T-cell (primary cell): ENCODE measurements at regions not wholly inside any gene's neighbourhood (a gene's known extent, or its start where the extent isn't known, plus 50 kb on each side); places are given as distances from the start of the nearest gene placed in this dataset.

Experiments used
- ATAC-seq, 4 experiments: fragments of 200-7000 bp in 3 of 4; fragments of 150-1000 bp in 1 of 4; cut with Tn5 transposase; replicated peaks in 1 of 4; 1 replicate in 3 of 4; 2 replicates in 1 of 4; pipeline ENCODE4 v1.10.0; 2021; ENCODE audit warnings: moderate library complexity in 3 of 4, mild to moderate bottlenecking in 2 of 4, moderate number of reproducible peaks in 1 of 4
- CTCF ChIA-PET, 2 donors: fragments of 300-600 bp; sonication (Branson Sonifier 250); formaldehyde crosslinking; loops; one replicate each; lab custom pipeline; 2022; ENCODE audit warnings: antibody characterized with exemption in 2 of 2; lab: Charles Lee
- POLR2A ChIA-PET, 2 donors: fragments of 300-600 bp; sonication (Branson Sonifier 250); formaldehyde crosslinking; loops; one replicate each; lab custom pipeline; 2022; ENCODE audit warnings: antibody characterized with exemption in 2 of 2; lab: Charles Lee
- DNase-seq, 35 experiments: peaks; one replicate each; pipeline versions ENCODE4 v3.0.0 to v3.0.0-alpha.2; 2013 to 2023
- H3K27ac ChIP-seq: one replicate; pipeline ENCODE4 v1.5.1; 2013; ENCODE audit warnings: low read length
- H3K27me3 ChIP-seq, 2 experiments: replicated peaks in 1 of 2; 1 replicate in 1 of 2; 2 replicates in 1 of 2; pipeline versions ENCODE4 v1.6.1 to v1.7.0; 2013; ENCODE audit warnings: low read length in 1 of 2, mixed read lengths in 1 of 2; ENCODE audit not compliant: control insufficient read depth in 2 of 2, insufficient read depth in 2 of 2; ENCODE audit errors: extremely low read depth in 1 of 2
- H3K36me3 ChIP-seq, 2 donors: 1 replicate in 1 of 2; 2 replicates in 1 of 2; pipeline versions ENCODE4 v1.6.1 to v1.7.0; 2013; ENCODE audit warnings: low read length in 1 of 2; ENCODE audit not compliant: control insufficient read depth in 2 of 2, insufficient read depth in 1 of 2; ENCODE audit errors: extremely low read depth in 1 of 2
- H3K4me1 ChIP-seq, 2 experiments: 1 replicate in 1 of 2; 2 replicates in 1 of 2; pipeline versions ENCODE4 v1.6.1 to v1.7.0; 2013; ENCODE audit warnings: low read length in 2 of 2, mixed read lengths in 1 of 2; ENCODE audit not compliant: insufficient read depth in 2 of 2, control insufficient read depth in 1 of 2; ENCODE audit errors: extremely low read depth in 1 of 2
- H3K4me3 ChIP-seq, 2 donors: 1 replicate in 1 of 2; 2 replicates in 1 of 2; pipeline versions ENCODE4 v1.5.1 to v1.7.0; 2013; ENCODE audit warnings: mild to moderate bottlenecking in 2 of 2, low read length in 1 of 2, moderate library complexity in 1 of 2; ENCODE audit not compliant: control insufficient read depth in 1 of 2; ENCODE audit errors: extremely low read depth in 1 of 2
- H3K9me3 ChIP-seq: 2 replicates; pipeline ENCODE4 v1.7.0; 2013
- H3K27ac Mint-ChIP-seq, 2 donors: one replicate each; pipeline ENCODE4 v1.8.0; 2020 to 2021; ENCODE audit warnings: mild to moderate bottlenecking in 2 of 2, mixed read lengths in 2 of 2
- H3K27me3 Mint-ChIP-seq, 2 donors: one replicate each; pipeline ENCODE4 v1.8.0; 2021 to 2022; ENCODE audit warnings: mixed read lengths in 2 of 2
- H3K36me3 Mint-ChIP-seq: one replicate; pipeline ENCODE4 v1.8.0; 2021; ENCODE audit warnings: mixed read lengths
- H3K4me1 Mint-ChIP-seq, 3 donors: one replicate each; pipeline ENCODE4 v1.8.0; 2020 to 2022; ENCODE audit warnings: mixed read lengths in 3 of 3, mild to moderate bottlenecking in 1 of 3
- H3K4me3 Mint-ChIP-seq, 3 donors: one replicate each; pipeline ENCODE4 v1.8.0; 2020 to 2022; ENCODE audit warnings: mild to moderate bottlenecking in 3 of 3, mixed read lengths in 3 of 3, moderate library complexity in 3 of 3
- H3K9me3 Mint-ChIP-seq, 3 donors: one replicate each; pipeline ENCODE4 v1.8.0; 2020 to 2022; ENCODE audit warnings: mixed read lengths in 3 of 3
- WGBS: methylation state at CpG from one replicate; pipeline ENCODE4 v1.1.5; 2013; ENCODE audit warnings: missing lambda C conversion rate; ENCODE audit not compliant: insufficient coverage; 5-methylcytosine and 5-hydroxymethylcytosine counted together

DNA sequence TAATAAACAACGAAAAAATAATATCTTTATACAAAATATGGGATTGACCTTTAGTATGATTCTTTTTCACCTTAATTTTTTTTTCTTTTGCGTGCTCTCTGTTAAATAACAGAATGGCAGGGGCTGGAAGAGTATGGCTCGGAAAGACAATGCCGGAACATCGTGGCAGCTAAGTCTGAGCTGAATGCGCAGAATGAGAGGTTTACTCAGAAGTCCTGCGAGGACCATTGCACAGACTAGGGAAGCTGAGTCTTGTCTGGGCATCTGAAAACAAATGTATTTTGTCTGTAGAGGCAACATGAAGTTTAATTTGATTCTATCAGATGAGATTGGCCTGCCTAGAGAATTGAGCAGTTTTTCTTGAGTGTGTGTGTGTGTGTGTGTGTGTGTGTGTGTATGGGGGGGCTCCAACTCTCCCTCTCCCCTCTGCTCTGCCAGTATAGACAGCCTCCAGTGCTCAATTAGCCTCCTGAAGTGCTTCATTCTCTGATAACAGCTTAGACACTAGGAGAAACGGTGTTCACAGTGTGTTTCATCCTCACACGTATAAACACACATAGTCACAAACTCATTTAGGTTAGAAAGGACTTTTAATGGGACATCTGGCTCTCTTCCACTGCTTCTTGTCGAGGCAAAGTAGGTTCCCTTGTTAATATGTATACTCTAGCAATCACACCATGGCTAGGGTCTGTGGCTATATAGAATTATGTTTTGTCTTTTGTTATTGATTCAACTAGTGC, 244.3 kb upstream of the SORL1-AS1 start:
- Mint-ChIP-seq H3K4me3 (no peak overlapping the region), H3K27ac (no peak overlapping the region), H3K9me3 (no peaks in the 10 kb centered on the region), H3K27me3 (peaks cover 8 to 16% of the 10 kb centered on the region in 2 donors), H3K36me3 (no peaks in the 10 kb centered on the region), H3K4me1 (no peaks in the 10 kb centered on the region)
- no peaks in the 10 kb centered on the region for H3K27me3 ChIP-seq
- DNase-seq = no peak
- ATAC-seq = no peak
- H3K36me3 ChIP-seq = no peaks in the 10 kb centered on the region
- H3K9me3 ChIP-seq = no peaks in the 10 kb centered on the region
- WGBS = 94% methylated on average over 5 of the region's 10 CpGs
- H3K27ac ChIP-seq = no peak overlapping the region
- no peak overlapping the region for H3K4me3 ChIP-seq
- ChIA-PET CTCF (no interaction called here), POLR2A (no interaction called here)
- H3K4me1 ChIP-seq = no peaks in the 10 kb centered on the region

DNA sequence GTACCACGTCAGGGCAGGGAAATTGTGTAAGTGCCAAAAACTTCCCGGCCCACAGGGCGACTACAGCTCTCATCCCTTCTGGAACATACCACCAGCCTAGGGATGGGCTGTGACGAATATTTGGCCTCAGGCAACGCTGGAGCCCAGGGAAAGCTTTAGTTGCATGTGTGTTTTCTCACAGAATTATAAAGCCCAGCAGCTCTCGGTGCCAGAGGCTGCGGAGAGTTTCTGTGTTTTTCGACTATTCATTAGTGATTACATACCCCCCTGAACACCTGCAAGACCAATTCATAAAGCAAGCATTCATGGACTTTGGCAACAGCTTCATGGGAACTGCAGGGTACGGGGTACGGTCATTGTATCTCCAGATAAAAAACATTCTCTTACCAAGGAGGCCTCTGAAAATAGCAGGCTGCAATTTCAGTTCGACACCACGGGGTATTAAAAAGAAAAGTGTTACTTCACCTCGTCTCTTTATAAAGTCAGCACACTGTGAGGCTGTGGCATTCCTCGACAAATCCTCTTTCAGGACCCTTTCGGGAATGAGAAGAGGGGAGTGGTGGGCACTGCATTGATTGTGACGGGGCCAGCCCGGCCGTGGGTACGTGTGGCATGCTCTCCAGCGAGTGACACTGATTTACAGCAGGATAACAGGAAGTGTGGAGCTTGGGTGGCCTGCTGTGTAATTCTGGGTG, 243.6 kb upstream of the SORL1-AS1 start:
- Mint-ChIP-seq H3K9me3 (no peaks in the 10 kb centered on the region), H3K36me3 (no peaks in the 10 kb centered on the region), H3K27ac (no peak overlapping the region), H3K27me3 (peaks cover 5 to 17% of the 10 kb centered on the region in 2 donors), H3K4me1 (no peaks in the 10 kb centered on the region), H3K4me3 (no peak overlapping the region)
- no peaks in the 10 kb centered on the region for H3K9me3 ChIP-seq
- H3K4me3 ChIP-seq = no peak overlapping the region
- POLR2A ChIA-PET = no interaction called here
- CTCF ChIA-PET = no interaction called here
- H3K27me3 ChIP-seq = no peaks in the 10 kb centered on the region
- ATAC-seq = no peak
- no peak overlapping the region for H3K27ac ChIP-seq
- no peaks in the 10 kb centered on the region for H3K4me1 ChIP-seq
- H3K36me3 ChIP-seq = no peaks in the 10 kb centered on the region
- 80% methylated on average over 5 of the region's 20 CpGs for WGBS
- DNase-seq = no peak

DNA sequence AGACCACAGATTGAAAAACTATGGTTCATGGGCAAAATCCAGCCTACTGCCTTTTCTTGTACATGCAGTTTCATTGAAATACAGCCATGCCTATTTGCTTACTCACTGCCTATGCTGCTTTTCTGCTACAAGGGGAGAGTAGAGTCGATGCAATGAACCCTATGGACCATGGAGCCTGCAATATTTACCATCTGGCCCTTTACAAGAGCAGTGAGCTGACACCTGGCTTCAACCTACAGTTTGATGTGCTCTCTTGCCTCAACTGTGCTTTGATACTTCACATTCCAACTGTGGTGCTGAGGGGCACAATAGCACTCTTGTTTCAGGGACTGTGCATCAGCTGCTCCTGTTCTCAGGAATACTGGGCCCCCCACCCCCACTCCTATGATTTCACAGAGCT, 239.5 kb upstream of the SORL1-AS1 start:
- no peaks in the 10 kb centered on the region for H3K9me3 ChIP-seq

DNA sequence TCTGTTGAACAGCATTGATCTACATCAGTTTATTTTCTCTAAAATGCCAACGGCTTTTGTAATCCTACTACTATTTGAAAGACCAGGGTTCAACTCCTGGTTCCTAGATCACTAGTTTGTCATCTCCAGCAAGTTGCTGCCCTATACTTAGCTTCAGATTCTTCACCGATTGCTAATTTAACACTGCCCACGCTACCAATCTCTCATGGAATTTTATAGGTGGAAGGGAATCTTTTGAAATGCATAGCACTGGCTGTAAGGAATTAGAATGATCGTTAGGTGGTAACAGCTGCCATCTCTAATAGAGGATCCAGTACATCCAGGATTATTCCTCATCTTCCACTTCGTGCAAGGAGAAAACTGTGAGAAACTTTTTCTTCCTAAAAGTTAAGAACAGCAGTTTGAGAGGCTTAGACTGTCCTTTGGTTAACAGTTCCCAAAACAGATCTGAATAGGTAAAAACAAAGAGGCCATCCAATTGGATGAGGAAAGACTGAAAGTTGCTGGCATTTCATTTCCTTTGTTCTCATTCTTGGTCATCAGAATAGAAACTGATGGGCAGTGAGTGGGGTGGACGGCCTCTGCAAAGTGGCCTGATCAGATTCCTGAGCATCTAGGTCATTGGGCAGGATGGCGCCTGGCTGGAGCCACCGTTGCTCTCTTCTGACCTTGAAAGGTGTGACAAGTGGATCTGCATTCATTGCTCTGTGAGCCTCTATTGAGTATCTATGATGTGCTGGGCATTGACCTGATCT, 236.3 kb upstream of the SORL1-AS1 start:
- Mint-ChIP-seq H3K27ac (no peak overlapping the region), H3K9me3 (peaks cover 0 to 3% (median 0%) of the 10 kb centered on the region in 3 donors), H3K4me1 (no peaks in the 10 kb centered on the region), H3K36me3 (no peaks in the 10 kb centered on the region), H3K4me3 (no peak overlapping the region), H3K27me3 (peaks cover 3 to 30% of the 10 kb centered on the region in 2 donors)
- no peaks in the 10 kb centered on the region for H3K4me1 ChIP-seq
- no peaks in the 10 kb centered on the region for H3K9me3 ChIP-seq
- no peak for ATAC-seq
- ChIA-PET POLR2A (no interaction called here), CTCF (interaction anchor here in 1 of 2 donors (0.6 kb wide), 1 partner anchor 411 kb away, joined by 6 read pairs; no protein-coding TSS in a partner anchor)
- peaks cover 0 to 6% of the 10 kb centered on the region in 2 experiments for H3K27me3 ChIP-seq
- H3K27ac ChIP-seq = no peak overlapping the region
- no peaks in the 10 kb centered on the region for H3K36me3 ChIP-seq
- WGBS = 63% methylated on average over 1 of the region's 8 CpGs
- DNase-seq = no peak
- H3K4me3 ChIP-seq = no peak overlapping the region

More for the DNA sequence above, 239.5 kb upstream of the SORL1-AS1 start:
- no peak for DNase-seq
- H3K4me3 ChIP-seq = no peak overlapping the region
- Mint-ChIP-seq H3K36me3 (no peaks in the 10 kb centered on the region), H3K27ac (no peak overlapping the region), H3K4me1 (no peaks in the 10 kb centered on the region), H3K27me3 (peaks cover 5 to 33% of the 10 kb centered on the region in 2 donors), H3K4me3 (no peak overlapping the region), H3K9me3 (peaks cover 0 to 3% (median 0%) of the 10 kb centered on the region in 3 donors)
- H3K27ac ChIP-seq = no peak overlapping the region
- H3K4me1 ChIP-seq = no peaks in the 10 kb centered on the region
- no peaks in the 10 kb centered on the region for H3K36me3 ChIP-seq
- 23% methylated on average over 1 of the region's 1 CpG for WGBS
- POLR2A ChIA-PET = no interaction called here
- ATAC-seq = no peak
- peaks cover 0 to 6% of the 10 kb centered on the region in 2 experiments for H3K27me3 ChIP-seq
- CTCF ChIA-PET = no interaction called here

DNA sequence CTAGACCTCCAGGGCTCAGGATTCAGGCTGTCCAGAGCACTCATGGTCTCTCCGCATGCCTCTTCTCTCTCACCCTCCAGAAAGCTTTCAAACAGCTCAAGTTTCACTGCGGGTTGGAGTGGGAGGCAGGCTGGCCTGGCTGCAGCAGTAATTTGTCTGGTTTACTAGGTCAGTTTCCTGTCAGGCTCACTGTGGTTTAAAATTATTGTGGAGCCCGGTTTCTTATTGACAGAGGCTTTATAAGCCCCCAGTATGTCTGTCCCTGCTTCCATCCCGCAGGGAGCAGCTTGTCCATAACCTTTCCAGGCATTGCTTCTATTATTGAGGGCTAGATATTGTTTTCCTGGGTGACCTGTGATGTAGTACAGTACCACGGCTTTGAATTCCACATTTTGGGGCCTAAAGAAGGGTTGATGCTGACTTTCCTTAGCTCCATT, 235.3 kb upstream of the SORL1-AS1 start:
- H3K4me3 Mint-ChIP-seq = no peak overlapping the region
- DNase-seq = no peak
- no peaks in the 10 kb centered on the region for H3K36me3 Mint-ChIP-seq
- H3K27me3 Mint-ChIP-seq = peaks cover 3 to 30% of the 10 kb centered on the region in 2 donors
- Histone ChIP-seq H3K27me3 (peaks cover 0 to 6% of the 10 kb centered on the region in 2 experiments), H3K9me3 (no peaks in the 10 kb centered on the region), H3K4me3 (no peak overlapping the region), H3K36me3 (no peaks in the 10 kb centered on the region), H3K27ac (no peak overlapping the region), H3K4me1 (no peaks in the 10 kb centered on the region)
- ChIA-PET POLR2A (no interaction called here), CTCF (no interaction called here)
- ATAC-seq = no peak
- peaks cover 0 to 3% (median 0%) of the 10 kb centered on the region in 3 donors for H3K9me3 Mint-ChIP-seq
- 0% methylated on average over 2 of the region's 5 CpGs for WGBS
- no peaks in the 10 kb centered on the region for H3K4me1 Mint-ChIP-seq
- no peak overlapping the region for H3K27ac Mint-ChIP-seq

DNA sequence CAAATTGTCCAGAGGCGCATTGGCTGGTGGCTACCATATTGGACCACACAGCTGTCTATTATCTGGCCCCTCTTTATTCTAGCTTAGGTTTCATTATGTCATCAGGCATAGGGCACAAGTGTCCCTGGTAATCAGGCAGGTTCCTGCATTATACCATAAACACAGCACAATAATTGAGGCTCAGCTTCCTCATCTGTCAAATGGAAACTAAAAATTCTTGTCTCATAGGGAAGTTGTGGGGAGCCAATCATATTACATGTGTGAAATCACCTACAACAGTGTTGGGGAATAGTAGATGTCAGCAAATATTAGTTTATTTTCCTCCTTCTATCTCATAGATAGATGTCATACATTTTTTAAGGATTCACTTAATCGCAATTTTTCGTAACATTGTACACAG, 231.0 kb upstream of the SORL1-AS1 start:
- Histone ChIP-seq H3K27ac (no peak overlapping the region), H3K36me3 (no peaks in the 10 kb centered on the region), H3K4me3 (no peak overlapping the region), H3K9me3 (no peaks in the 10 kb centered on the region), H3K27me3 (no peaks in the 10 kb centered on the region), H3K4me1 (no peaks in the 10 kb centered on the region)
- peaks cover 0 to 15% of the 10 kb centered on the region in 2 donors for H3K27me3 Mint-ChIP-seq
- DNase-seq (no peak), ATAC-seq (no peak)
- H3K4me3 Mint-ChIP-seq = no peak overlapping the region
- POLR2A ChIA-PET = no interaction called here
- H3K9me3 Mint-ChIP-seq = no peaks in the 10 kb centered on the region
- H3K27ac Mint-ChIP-seq = no peak overlapping the region
- CTCF ChIA-PET = no interaction called here
- no peaks in the 10 kb centered on the region for H3K36me3 Mint-ChIP-seq
- no peaks in the 10 kb centered on the region for H3K4me1 Mint-ChIP-seq
- 100% methylated on average over 1 of the region's 3 CpGs for WGBS
